NCI-H1436 treated with DMSO at 0.1 percent for 48 hours (cell line): ENCODE measurements at regions not wholly inside any gene's neighbourhood (a gene's known extent, or its start where the extent isn't known, plus 50 kb on each side); places are given as distances from the start of the nearest gene placed in this dataset.

ENCODE experiments used
- DNase-seq: peaks from one replicate; lab custom pipeline; 2025; lab: John Stamatoyannopoulos, UW

DNA sequence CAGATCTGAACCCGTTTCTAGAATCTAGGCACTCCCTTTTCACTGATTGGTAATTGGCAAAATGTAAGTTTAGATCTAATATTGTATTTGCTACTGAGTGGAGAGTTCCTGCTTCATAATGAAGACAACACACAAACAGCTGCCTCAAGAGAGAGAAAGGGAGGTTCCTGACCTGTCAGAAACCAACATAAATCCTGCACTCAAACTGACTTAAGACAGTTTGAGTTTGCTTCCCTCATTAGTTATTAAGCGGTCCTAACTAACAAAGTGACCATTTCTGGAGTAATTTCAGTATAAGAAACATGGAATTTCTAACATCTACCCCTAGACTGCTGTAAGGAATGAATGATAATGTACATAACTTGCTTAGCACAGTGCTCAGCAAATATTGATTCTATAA is 191.2 kb downstream of the METTL4 start:
- DNase-seq, result no peak

DNA sequence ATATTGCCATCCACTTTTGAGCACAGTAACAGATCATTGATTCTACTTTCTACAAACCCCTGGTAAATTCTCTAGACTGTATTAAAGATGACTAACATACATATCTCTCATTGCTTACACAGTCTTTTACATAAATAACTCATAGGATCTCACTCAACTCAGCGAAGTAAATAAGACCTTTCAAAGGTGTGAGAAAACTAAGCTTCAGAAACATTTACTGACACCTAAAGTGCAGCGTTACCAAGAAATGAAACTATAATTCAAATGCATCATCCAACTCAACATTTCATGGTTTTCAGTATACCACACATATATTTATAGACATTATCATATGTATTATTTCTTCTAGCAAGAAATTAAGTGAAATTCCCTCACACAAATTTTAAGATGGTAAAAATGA is 189.8 kb downstream of the METTL4 start:
- no peak for DNase-seq

DNA sequence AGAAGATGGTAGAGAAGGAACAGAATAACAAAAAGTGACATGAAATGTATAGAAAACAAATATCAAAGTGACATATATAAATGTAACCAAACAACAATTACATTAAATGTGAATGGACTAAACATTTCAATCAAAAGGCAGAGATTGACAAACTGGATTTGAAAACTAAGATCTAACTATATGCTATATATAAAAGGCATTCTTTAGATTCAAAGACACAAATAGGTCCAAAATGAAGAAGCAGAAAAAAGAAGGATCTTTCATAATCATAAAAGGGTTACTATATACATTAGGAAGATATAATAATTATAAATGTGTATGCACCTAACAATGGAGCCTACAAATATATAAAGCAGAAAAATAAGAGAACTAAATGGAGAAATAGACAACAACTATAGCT is 183.7 kb downstream of the METTL4 start:
- DNase-seq, result no peak

DNA sequence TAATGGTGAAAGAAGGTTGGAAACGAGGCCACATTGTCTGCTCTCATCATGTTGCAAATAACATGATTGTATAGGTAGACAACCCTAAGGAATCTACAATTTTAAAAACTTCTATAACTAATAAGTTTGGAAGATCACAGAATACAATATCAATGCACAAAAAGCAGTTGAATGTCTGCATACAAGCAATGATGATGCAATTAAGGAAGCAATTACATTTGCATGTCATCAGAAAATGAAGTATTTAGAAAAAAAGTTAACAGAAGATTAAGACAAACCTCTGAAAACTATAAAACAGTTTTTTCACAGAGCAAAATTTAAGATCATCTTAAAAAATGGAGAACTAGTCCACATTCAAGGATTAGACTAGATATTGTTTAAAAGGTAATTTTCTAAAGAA is 181.1 kb downstream of the METTL4 start:
- no peak for DNase-seq

DNA sequence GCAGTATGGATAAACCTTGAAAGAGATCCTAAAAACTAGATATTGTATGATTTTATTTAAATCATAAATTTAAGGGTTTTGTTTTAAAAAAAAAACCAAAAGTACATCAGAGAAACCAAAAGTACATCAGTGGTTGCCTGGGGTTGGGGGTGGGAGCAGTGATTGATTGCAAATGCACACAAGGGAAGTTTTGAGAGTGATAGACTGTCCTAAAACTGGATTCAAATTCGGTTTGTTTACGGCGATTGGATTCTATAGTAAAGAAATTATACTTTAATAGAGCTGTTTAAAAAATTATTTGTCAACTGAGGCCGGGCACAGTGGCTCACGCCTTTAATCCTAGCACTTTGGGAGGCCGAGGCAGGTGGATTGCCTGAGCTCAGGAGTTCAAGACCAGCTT is 179.8 kb downstream of the METTL4 start:
- no peak for DNase-seq

DNA sequence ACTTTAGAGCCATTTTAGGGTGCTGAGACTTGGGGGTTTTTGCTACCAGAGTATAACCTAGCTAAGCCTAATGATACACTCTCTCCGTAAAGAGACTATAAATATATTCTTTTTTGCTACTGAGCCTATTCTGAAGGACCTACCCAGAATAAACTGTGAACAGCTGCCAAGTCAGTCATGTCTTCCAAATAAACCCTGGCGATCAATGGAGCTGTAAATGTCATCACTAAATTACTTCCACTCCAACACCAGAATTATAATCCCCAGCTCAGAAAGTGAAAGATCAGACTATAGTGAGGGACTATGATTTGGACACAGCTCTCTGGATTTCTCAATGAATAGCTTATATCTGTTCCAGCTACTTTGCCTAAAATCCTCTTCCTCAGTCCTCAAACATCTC is 178.9 kb downstream of the METTL4 start:
- no peak for DNase-seq

DNA sequence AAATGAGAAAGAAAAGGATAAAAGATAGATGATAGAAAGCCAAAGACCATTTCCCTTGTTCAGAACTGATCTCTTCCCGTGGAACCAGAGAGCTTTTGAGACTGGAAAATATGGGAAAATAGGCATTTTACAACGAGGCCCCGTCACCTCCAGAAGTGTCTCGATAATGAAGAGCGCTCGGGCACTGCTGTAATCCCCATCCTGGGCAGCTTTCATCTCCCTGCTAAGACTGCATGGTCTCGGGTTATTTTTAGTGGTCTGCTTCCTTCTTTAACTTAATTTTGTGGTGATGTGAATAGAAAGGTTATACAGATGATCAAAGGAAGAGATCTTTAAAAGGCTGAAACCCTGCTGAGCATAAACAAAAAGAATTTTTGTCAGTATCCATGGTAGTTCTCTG is 176.6 kb downstream of the METTL4 start:
- DNase-seq, result no peak

DNA sequence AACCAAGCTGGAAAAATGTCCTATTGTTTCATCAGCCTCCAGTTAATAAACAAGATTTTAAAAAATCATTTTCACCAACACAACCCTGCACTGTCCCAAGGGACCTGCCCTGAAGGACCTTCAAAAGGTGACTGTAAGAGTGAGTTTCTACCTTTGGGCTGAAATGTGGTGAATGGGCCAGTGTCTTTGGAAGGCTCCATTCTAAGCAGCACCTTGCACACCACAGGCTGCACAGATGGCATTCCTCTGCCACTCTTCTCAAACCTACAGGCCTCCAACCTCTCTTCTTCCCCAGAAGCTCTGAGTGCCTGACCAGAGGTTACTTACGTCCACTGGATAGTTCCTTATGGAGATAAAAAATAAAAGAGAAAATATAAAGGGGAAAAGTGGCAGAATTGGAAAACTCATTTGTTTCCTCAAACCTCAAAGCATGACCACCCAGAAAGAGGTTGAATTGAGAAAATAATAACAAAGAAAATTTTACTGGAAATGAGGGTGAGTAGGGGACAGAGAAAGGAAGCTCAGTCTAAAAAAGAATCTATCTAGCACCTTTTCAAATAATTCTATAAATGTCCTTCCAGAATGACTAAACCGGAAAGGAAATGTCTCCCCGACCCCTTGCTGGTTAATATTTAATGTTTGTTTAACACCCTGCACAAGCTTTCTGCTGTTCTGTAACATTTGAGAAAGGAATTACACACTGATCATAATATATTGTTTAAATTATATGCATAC is 175.7 kb downstream of the METTL4 start:
- no peak for DNase-seq

DNA sequence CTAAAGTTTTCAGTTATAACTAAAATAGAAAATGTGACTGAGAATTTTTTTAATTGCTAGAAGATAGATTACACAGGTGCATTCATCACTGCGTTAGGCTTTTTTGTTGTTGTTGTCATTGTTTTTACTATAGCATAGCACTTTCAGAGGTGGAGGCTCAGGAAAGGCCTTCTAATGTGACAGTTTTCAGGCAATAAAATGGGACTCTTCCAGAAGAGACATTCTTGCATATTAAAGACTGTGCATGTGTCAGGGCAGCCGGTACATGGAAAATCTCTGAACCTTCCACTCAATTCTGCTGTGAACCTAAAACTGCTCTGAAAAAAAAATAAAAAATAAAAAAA is 175.2 kb downstream of the METTL4 start:
- DNase-seq, result no peak

DNA sequence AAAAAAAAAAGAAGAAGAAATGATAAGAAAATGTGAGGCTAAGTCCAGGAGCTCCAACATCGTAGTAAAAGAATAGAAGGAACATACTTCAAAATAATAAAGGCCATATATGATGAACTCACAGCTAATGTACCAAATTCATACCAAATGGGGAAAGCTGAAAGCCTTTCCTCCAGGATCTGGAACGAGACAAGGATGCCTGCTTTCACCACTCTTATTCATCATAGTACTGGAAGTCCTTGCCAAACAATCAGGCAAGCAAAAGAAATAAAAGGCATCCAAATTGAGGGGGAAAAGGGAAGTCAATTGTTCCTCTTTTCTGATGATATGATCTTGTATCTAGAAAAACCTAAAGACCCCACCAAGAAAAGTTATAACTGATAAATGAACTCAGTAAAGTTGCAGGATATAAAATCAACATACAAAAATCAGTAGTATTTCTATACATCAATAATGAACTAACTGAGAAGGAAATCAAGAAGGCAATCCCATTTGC is 170.6 kb downstream of the METTL4 start:
- DNase-seq, result no peak

DNA sequence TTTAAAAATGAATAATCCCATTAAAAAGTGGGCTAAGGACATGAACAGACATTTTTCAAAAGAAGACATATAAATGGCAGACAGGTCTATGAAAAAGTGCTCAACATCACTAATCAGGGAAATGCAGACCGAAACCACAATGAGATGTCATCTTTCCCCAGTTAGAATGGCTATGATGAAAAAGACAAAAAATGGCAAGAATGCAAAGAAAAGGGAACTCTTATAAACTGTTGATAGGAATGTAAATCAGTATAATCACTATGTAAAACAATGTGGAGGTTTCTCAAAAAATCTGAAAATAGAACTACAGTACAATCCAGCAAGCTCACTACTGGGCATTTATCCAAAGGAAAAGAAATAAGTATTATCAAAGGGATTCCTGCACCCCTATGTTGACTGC is 169.2 kb downstream of the METTL4 start:
- DNase-seq, result no peak

DNA sequence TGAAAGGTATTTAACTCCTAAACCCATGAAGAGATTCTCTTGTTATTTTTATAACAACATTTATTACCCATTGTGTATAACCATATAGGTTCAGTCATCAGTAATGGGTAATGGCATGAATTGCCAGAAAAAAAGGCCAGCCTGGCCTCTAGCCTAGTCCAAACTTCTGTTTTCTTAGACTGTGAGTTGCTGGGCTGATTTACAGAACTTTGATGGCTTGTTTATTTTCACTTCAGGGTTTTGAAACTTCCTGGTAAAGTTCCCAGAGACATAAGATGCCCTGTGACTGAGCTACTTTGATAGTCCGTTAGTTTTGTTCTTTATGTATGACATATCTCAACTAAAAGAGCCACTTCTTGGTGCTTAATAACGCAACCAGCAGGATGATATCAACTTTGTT is 164.8 kb downstream of the METTL4 start:
- no peak for DNase-seq

DNA sequence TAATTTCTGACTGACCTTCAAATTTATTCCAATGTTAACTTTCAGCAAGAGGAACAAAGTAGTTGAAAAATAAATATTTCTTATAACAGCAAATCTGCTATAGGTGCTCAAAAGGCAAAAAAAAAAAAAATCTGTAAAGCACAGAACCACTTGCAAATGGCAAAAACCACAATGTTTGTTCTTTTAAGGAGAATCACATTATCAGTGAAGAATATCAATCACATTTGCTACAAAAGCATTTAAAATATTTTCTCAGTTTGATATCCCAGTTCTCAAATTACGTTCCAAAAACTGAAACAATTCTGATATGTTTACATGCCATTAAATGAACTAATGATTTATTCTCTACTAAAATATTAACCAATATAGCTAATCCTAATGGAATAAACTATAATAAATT is 163.3 kb downstream of the METTL4 start:
- DNase-seq, result no peak

DNA sequence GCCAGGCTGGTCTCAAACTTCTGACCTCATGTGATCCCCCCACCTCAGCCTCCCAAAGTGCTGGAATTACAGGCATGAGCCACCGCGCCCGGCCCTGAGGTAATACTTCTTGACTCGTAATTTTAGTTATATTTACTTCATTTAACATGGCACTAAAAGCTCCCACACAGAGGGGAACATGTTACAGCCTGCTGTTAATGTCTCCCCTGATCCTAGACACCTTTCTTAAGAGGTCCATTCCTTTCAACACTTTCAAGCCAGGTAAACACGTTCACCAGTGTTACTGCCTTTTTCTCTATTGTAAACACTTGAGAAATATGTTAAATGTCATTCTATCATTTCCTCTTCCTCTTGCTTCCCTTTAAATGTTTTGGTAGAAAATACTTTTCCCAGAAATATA is 161.4 kb downstream of the METTL4 start:
- no peak for DNase-seq

DNA sequence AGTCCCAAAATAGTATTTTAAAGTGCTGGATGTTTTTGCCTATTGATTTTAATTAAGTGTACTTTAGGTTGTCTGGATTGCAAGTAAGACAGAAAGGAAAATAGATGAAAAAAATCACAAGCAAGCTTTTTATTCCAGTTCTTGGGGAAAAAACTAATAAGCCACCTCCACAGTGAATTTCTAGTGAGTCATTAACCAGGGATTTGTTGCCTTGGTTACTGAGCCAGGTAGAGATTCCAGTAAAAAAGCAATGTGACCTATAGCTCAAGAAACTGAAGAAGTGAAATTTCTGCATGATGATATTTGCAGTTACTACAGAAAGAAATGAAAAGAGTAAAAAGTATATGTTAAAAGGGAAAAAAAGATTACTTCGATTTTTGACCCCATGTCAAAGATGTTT is 160.6 kb downstream of the METTL4 start:
- no peak for DNase-seq

DNA sequence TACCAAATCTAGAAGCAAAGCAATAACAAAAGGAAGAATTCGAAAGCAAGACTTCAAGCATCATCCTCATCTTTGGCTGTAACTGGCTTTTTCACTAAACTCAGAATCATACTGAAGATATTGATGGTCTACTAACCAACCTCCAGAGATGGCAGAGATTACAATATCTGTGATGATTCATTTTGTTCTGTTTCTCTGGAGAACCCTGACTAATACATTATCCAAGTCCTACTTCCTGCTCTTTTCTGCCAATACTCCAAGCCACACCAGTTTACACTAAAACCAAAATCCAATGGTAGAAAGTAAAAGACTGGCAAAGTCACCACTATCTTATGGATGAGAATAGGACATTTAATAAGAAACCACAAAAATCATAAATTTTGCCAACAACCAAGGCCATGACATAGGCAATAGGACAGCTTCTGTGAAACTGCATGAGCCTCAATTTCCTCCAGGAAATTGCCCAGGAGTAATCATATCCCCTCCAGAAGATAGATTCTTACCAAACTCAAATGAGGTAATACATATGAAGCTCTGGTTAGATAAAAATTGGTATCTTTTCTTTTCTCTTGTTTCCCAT is 159.8 kb downstream of the METTL4 start:
- no peak for DNase-seq

DNA sequence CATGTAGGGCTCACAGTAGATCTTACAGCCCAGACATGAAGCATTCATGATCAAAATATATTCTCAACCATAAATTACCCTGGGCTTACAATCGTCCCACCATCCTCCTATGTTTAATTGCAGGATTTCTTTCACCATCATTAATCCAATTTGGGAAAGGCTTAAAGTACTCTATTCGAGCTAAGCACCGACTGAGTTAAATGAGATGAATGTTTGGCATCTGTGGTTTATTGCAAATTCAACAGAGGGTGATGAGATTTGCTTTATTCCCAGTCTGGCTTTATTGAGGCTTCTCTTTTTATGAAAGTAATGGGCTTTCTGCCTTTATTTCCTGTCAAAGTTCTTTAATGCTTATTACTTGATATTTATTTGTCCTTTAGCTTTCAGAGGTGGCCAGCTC is 159.0 kb downstream of the METTL4 start:
- no peak for DNase-seq

DNA sequence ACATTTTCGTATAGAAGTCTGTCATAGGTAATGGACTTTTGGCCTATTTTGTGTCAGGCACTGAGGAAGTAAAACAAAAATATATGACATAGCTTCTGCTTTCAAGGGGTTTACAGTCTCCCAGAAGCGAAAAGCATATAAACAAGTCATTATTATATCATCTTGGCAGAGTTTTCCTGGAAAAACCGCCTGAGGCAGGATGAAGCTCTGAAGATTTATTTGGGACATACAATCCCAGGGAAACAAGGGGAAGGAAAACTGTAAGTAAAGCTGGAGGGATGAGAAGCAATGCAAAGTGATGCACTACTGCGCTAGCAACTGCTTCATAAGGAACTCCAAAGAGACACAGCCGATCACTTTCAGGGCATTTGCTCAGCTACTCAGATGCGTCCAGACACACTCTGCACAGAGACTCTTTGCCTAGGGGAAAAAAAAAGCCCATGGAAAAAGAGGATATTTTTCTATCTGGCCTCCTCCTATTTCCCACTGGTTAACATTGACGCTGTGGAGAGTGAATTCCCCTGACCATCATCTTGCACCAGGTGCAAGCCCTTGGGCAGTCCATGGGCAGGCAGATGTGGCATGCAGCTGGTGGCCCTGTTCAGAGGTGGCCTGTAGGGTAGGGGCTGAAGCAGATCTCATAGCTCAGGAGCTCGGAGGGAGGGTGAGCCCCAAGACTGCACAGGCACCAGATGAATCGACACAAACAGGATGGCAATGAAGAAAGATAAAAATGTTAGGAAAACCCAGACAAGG is 158.1 kb downstream of the METTL4 start:
- no peak for DNase-seq

DNA sequence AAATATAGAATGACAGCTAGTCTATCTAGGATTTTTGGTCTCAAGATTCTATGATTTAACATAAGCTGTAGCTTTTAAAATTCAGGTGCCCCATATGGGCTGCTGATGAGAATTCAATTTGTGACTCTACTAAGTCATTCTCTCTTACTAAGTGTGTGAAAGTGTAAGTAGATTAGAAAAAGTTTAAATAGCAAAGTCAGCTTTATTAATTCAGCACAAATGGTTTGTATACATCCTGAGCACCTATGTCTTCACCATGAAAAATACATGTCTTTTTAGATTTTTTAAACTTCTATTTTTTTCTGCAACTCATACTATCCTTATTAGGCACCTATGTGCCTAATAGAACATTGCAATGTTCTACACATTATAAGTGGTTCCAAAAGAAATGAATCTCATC is 157.1 kb downstream of the METTL4 start:
- no peak for DNase-seq

DNA sequence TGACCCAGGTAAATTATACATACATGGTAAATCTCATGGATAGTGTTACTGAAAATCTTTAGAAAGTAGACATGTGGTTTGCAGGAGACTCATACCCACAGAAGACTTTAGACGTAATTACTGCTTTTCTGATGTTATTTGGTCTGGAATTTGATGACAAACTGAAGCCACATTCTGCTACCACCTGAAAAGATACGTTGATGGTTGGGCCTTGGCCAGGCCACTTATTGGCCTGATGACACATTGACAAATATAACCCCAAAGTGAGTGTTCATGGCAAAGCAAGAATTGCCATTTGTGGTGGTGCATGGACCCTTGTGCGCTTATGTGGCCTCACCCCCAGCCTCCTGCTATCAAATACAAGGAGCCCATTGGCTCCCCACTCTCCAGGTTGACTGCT is 155.6 kb downstream of the METTL4 start:
- no peak for DNase-seq

DNA sequence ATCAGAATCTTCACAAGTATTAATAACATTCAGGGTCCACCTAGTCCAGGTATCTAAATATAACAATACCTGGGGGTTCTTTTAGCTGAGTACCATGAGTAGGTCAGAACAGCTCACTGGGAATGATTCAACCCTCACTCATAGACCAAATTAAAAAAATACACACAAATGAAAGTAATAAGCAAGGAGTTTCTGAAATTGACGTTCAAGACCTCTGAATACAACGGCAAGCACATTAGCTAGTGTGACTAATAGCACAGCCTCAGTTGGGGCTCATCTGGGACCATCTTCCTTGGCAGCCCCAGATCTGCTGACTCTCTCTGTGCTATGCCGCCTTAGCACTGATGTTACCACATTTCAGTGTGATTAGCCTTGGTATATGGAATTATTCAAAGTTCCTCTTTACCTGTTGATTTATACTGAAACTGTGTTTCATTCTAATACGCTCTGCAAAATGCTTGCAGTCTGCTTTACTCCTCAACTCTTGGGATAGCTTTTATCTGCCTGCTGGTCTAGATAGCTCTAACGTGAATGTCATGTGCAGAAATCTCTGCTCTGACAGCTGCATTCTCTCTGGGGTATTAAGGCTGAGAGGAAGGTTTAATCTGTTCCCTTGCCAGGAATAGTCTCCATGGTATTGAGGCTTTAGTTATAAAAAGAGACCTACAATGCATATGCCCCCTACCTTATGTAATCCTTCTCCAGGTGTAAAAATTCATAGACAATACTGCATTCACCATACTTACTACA is 153.3 kb downstream of the METTL4 start:
- no peak for DNase-seq

DNA sequence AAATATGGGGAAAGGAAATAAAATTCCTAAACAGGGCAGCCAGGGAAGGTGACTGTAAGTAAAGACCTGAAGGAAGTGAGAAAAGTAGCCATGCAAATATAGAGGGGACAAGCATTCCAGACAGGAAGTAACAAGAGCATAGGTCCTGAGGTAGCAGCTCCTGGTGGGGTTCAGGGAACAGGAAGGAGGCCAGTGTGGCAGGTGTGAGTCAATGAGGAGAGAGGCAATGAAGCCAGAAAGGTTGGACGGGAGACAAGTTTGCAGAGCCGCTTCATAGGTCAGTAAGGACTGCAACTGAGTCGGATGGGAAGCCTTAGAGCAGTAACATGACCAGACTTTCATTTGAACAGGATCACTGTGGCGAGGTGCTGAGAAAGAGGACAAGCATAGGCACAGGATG is 150.9 kb downstream of the METTL4 start:
- DNase-seq, result no peak

DNA sequence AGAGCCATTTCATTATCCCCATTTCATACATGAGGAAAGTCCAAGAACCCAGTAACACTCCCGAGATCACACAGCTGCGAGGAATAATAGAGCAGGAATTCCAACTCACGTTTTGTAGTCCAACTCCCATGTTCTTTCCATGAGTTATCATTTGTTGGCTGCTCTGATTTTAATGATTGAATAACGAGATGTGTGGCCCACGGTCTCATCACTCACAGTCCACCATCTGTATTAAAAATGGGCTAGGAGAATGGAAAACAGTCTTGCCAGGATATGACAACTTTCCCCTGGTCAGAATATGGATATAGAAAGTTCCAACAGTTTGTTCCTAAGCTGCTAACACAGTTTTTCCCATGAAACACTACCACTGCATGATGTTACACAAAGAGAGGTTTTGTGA is 147.5 kb downstream of the METTL4 start:
- no peak for DNase-seq
